ENCODE measurements at regions not wholly inside any gene's neighbourhood (a gene's known extent, or its start where the extent isn't known, plus 50 kb on each side); places are given as distances from the start of the nearest gene placed in this dataset.
"Not testable (repeated sequence)": the region's sequence is repeated elsewhere in the genome, so short reads cannot be mapped to it uniquely, and the experiment has no call there.

GRCh38 chr14:104268725-104269436 lies 130.5 kb downstream of the KIF26A start:
- TF ChIP-seq CTCF (IDR thresholded peaks at IDR 0.05; ENCODE audit: extremely low read depth, missing control alignments), result no peak
- DNase-seq (ENCODE audit: low spot score), result no peak

- not testable (repeated sequence) for DNase-seq (ENCODE audit: low spot score)
Measured at GRCh38 chr14:104269511-104270241, 131.3 kb downstream of the KIF26A start.

- no peak for DNase-seq (ENCODE audit: low spot score)
- no peak for TF ChIP-seq CTCF (IDR thresholded peaks at IDR 0.05; ENCODE audit: extremely low read depth, missing control alignments)
Measured at GRCh38 chr14:104271391-104271790, 133.0 kb downstream of the KIF26A start.

- TF ChIP-seq CTCF (IDR thresholded peaks at IDR 0.05; ENCODE audit: extremely low read depth, missing control alignments), result no peak
- DNase-seq (ENCODE audit: low spot score), result no peak
Measured at GRCh38 chr14:104274806-104275205, 136.4 kb downstream of the KIF26A start.

GRCh38 chr14:104277416-104278213 lies 139.2 kb downstream of the KIF26A start:
- TF ChIP-seq CTCF (IDR thresholded peaks at IDR 0.05; ENCODE audit: extremely low read depth, missing control alignments), result no peak

GRCh38 chr14:104278214-104278534 lies 139.8 kb downstream of the KIF26A start:
- DNase-seq (ENCODE audit: low spot score), result no peak
- TF ChIP-seq CTCF (IDR thresholded peaks at IDR 0.05; ENCODE audit: extremely low read depth, missing control alignments), result no peak

More at GRCh38 chr14:104277416-104278213, 139.2 kb downstream of the KIF26A start:
- no peak for DNase-seq (ENCODE audit: low spot score)

GRCh38 chr14:104280085-104280901 lies 141.9 kb downstream of the KIF26A start:
- no peak for TF ChIP-seq CTCF (IDR thresholded peaks at IDR 0.05; ENCODE audit: extremely low read depth, missing control alignments)
- no peak for DNase-seq (ENCODE audit: low spot score)

Measured in GM20000 (cell line).